Karpas-422 (cell line): ENCODE measurements at regions not wholly inside any gene's neighbourhood (a gene's known extent, or its start where the extent isn't known, plus 50 kb on each side); places are given as distances from the start of the nearest gene placed in this dataset.

Experiments used
- DNase-seq: peaks from one replicate; pipeline ENCODE4 v3.0.0-alpha.2; 2015
- H2AFZ ChIP-seq: fragments of 200-600 bp; sonication (generic); 2 replicates; pipeline ENCODE4 v1.6.1; 2014; ENCODE audit warnings: antibody characterized with exemption, low read length, mixed read lengths
- H3K27ac ChIP-seq: fragments of 200-600 bp; sonication (generic); 2 replicates; pipeline ENCODE4 v1.5.1; 2014; ENCODE audit warnings: mild to moderate bottlenecking, low read length, moderate library complexity
- H3K27me3 ChIP-seq: fragments of 200-600 bp; sonication (generic); 2 replicates; pipeline ENCODE4 v1.6.1; 2014; ENCODE audit warnings: low read length, mixed read lengths
- H3K36me3 ChIP-seq: fragments of 200-600 bp; sonication (generic); 2 replicates; pipeline ENCODE4 v1.6.1; 2014; ENCODE audit warnings: low read length, mixed read lengths; ENCODE audit not compliant: insufficient read depth
- H3K4me1 ChIP-seq: fragments of 200-600 bp; sonication (generic); 2 replicates; pipeline ENCODE4 v1.6.1; 2014; ENCODE audit warnings: mild to moderate bottlenecking, low read length, mixed read lengths
- H3K4me2 ChIP-seq: fragments of 200-600 bp; sonication (generic); 2 replicates; pipeline ENCODE4 v1.6.1; 2014; ENCODE audit warnings: low read length, low read depth, mild to moderate bottlenecking; ENCODE audit not compliant: poor library complexity, severe bottlenecking
- H3K4me3 ChIP-seq: fragments of 200-600 bp; sonication (generic); 2 replicates; pipeline ENCODE4 v1.5.1; 2014; ENCODE audit warnings: mild to moderate bottlenecking, antibody characterized with exemption, low read length, mixed read lengths
- H3K79me2 ChIP-seq: fragments of 200-600 bp; sonication (generic); 2 replicates; pipeline ENCODE4 v1.6.1; 2014; ENCODE audit warnings: mild to moderate bottlenecking, low read length, mixed read lengths
- H3K9ac ChIP-seq: fragments of 200-600 bp; sonication (generic); 2 replicates; pipeline ENCODE4 v1.6.0; 2014; ENCODE audit warnings: low read length
- H3K9me2 ChIP-seq: fragments of 200-600 bp; sonication (generic), shearing (Covaris generic); replicated peaks from 2 replicates; pipeline ENCODE4 v1.6.0; 2014; ENCODE audit warnings: mild to moderate bottlenecking, low read length, moderate library complexity; ENCODE audit not compliant: insufficient read depth
- H3K9me3 ChIP-seq: fragments of 300-700, 200-600 bp; sonication (generic); 2 replicates; pipeline ENCODE4 v1.6.1; 2014; ENCODE audit warnings: low read length, mixed read lengths
- H4K20me1 ChIP-seq: fragments of 200-600 bp; sonication (generic); 2 replicates; pipeline ENCODE4 v1.6.1; 2014; ENCODE audit warnings: mild to moderate bottlenecking, antibody characterized with exemption, low read length, low read depth; ENCODE audit not compliant: insufficient read depth

- no peaks in the 10 kb centered on the region for H4K20me1 ChIP-seq
- no peak overlapping the region for H3K27ac ChIP-seq
- no peak overlapping the region for H3K4me3 ChIP-seq
- no peaks in the 10 kb centered on the region for H3K27me3 ChIP-seq
- no peaks in the 10 kb centered on the region for H3K9me2 ChIP-seq
- H3K36me3 ChIP-seq = no peaks in the 10 kb centered on the region
- no peaks in the 10 kb centered on the region for H3K9me3 ChIP-seq
- H3K4me1 ChIP-seq = no peaks in the 10 kb centered on the region
- H3K4me2 ChIP-seq = no peak overlapping the region
- no peak overlapping the region for H2AFZ ChIP-seq
- DNase-seq = no peak
- H3K79me2 ChIP-seq = no peaks in the 10 kb centered on the region
- no peak overlapping the region for H3K9ac ChIP-seq
Measured at GRCh38 chr4:173880897-173881296, 350.9 kb upstream of the HAND2 start.

- no peak overlapping the region for H3K4me3 ChIP-seq
- H4K20me1 ChIP-seq = no peaks in the 10 kb centered on the region
- H3K36me3 ChIP-seq = no peaks in the 10 kb centered on the region
- H3K27ac ChIP-seq = no peak overlapping the region
- H3K9ac ChIP-seq = no peak overlapping the region
- no peaks in the 10 kb centered on the region for H3K4me1 ChIP-seq
- H3K9me2 ChIP-seq = no peaks in the 10 kb centered on the region
- no peaks in the 10 kb centered on the region for H3K27me3 ChIP-seq
- H3K9me3 ChIP-seq = no peaks in the 10 kb centered on the region
- no peak overlapping the region for H3K4me2 ChIP-seq
- no peak for DNase-seq
- no peak overlapping the region for H2AFZ ChIP-seq
- no peaks in the 10 kb centered on the region for H3K79me2 ChIP-seq
Measured at GRCh38 chr4:173879509-173879908, 349.5 kb upstream of the HAND2 start.

- Histone ChIP-seq H3K4me1 (no peaks in the 10 kb centered on the region), H3K36me3 (no peaks in the 10 kb centered on the region), H3K27me3 (no peaks in the 10 kb centered on the region), H3K9me2 (no peaks in the 10 kb centered on the region), H4K20me1 (no peaks in the 10 kb centered on the region), H3K79me2 (no peaks in the 10 kb centered on the region), H3K4me3 (no peak overlapping the region), H3K9me3 (no peaks in the 10 kb centered on the region), H3K4me2 (no peak overlapping the region), H3K27ac (no peak overlapping the region), H2AFZ (no peak overlapping the region), H3K9ac (no peak overlapping the region)
- DNase-seq = no peak
Measured at GRCh38 chr4:173878701-173879100, 348.7 kb upstream of the HAND2 start.

- no peaks in the 10 kb centered on the region for H3K27me3 ChIP-seq
- no peaks in the 10 kb centered on the region for H4K20me1 ChIP-seq
- H3K4me1 ChIP-seq = no peaks in the 10 kb centered on the region
- no peak overlapping the region for H3K4me2 ChIP-seq
- no peak overlapping the region for H3K4me3 ChIP-seq
- no peaks in the 10 kb centered on the region for H3K36me3 ChIP-seq
- DNase-seq = no peak
- H2AFZ ChIP-seq = no peak overlapping the region
- H3K9me3 ChIP-seq = no peaks in the 10 kb centered on the region
- no peaks in the 10 kb centered on the region for H3K9me2 ChIP-seq
- H3K27ac ChIP-seq = no peak overlapping the region
- H3K79me2 ChIP-seq = no peaks in the 10 kb centered on the region
- no peak overlapping the region for H3K9ac ChIP-seq
Measured at GRCh38 chr4:173871643-173872042, 341.6 kb upstream of the HAND2 start.

GRCh38 chr4:173866322-173867026 is 336.4 kb upstream of the HAND2 start:
- DNase-seq = no peak
- no peak overlapping the region for H3K9ac ChIP-seq
- no peak overlapping the region for H3K27ac ChIP-seq
- H3K4me2 ChIP-seq = no peak overlapping the region
- H3K27me3 ChIP-seq = no peaks in the 10 kb centered on the region
- H3K4me3 ChIP-seq = no peak overlapping the region
- no peak overlapping the region for H2AFZ ChIP-seq
- no peaks in the 10 kb centered on the region for H3K79me2 ChIP-seq
- H3K36me3 ChIP-seq = no peaks in the 10 kb centered on the region
- no peaks in the 10 kb centered on the region for H4K20me1 ChIP-seq
- H3K4me1 ChIP-seq = no peaks in the 10 kb centered on the region
- H3K9me2 ChIP-seq = no peaks in the 10 kb centered on the region
- no peaks in the 10 kb centered on the region for H3K9me3 ChIP-seq

- Histone ChIP-seq H3K79me2 (no peaks in the 10 kb centered on the region), H2AFZ (no peak overlapping the region), H3K4me1 (no peaks in the 10 kb centered on the region), H3K27me3 (no peaks in the 10 kb centered on the region), H4K20me1 (no peaks in the 10 kb centered on the region), H3K36me3 (no peaks in the 10 kb centered on the region), H3K9me2 (no peaks in the 10 kb centered on the region), H3K4me3 (no peak overlapping the region), H3K27ac (no peak overlapping the region), H3K9ac (no peak overlapping the region), H3K9me3 (no peaks in the 10 kb centered on the region), H3K4me2 (no peak overlapping the region)
- DNase-seq = no peak
Measured at GRCh38 chr4:173862754-173863153, 332.7 kb upstream of the HAND2 start.

- H3K9me3 ChIP-seq = no peaks in the 10 kb centered on the region
- H3K27ac ChIP-seq = no peak overlapping the region
- no peaks in the 10 kb centered on the region for H3K9me2 ChIP-seq
- no peak for DNase-seq
- H4K20me1 ChIP-seq = no peaks in the 10 kb centered on the region
- H3K9ac ChIP-seq = no peak overlapping the region
- H3K4me3 ChIP-seq = no peak overlapping the region
- no peaks in the 10 kb centered on the region for H3K36me3 ChIP-seq
- no peak overlapping the region for H2AFZ ChIP-seq
- no peaks in the 10 kb centered on the region for H3K27me3 ChIP-seq
- H3K4me1 ChIP-seq = no peaks in the 10 kb centered on the region
- H3K4me2 ChIP-seq = no peak overlapping the region
- H3K79me2 ChIP-seq = no peaks in the 10 kb centered on the region
Measured at GRCh38 chr4:173860094-173860493, 330.1 kb upstream of the HAND2 start.

- no peaks in the 10 kb centered on the region for H3K4me1 ChIP-seq
- H3K27ac ChIP-seq = no peak overlapping the region
- H3K36me3 ChIP-seq = no peaks in the 10 kb centered on the region
- H3K9ac ChIP-seq = no peak overlapping the region
- no peak overlapping the region for H2AFZ ChIP-seq
- no peaks in the 10 kb centered on the region for H4K20me1 ChIP-seq
- no peaks in the 10 kb centered on the region for H3K79me2 ChIP-seq
- no peaks in the 10 kb centered on the region for H3K27me3 ChIP-seq
- H3K9me2 ChIP-seq = no peaks in the 10 kb centered on the region
- no peak for DNase-seq
- H3K9me3 ChIP-seq = no peaks in the 10 kb centered on the region
- H3K4me3 ChIP-seq = no peak overlapping the region
- no peak overlapping the region for H3K4me2 ChIP-seq
Measured at GRCh38 chr4:173859091-173859713, 329.2 kb upstream of the HAND2 start.
